GM23338 (cell line): ENCODE measurements at regions not wholly inside any gene's neighbourhood (a gene's known extent, or its start where the extent isn't known, plus 50 kb on each side); places are given as distances from the start of the nearest gene placed in this dataset.

ENCODE experiments used
- CTCF ChIP-seq, 2 experiments: fragments of 200-600 bp in 1 of 2; sonication (generic) in 1 of 2; conservative IDR thresholded peaks; 2 replicates each; pipeline versions ENCODE4 v1.5.1 to v1.6.1; 2016 to 2017; ENCODE audit warnings: antibody characterized with exemption in 2 of 2, low read depth in 2 of 2, mild to moderate bottlenecking in 2 of 2, moderate library complexity in 1 of 2
- JUNB ChIP-seq: IDR thresholded peaks from one replicate; pipeline ENCODE4 v1.6.1; 2016; ENCODE audit warnings: antibody characterized with exemption; ENCODE audit not compliant: unreplicated experiment
- ZNF114 ChIP-seq: fragments of 250-450 bp; sonication (Bioruptor Pico); IDR thresholded peaks from 2 replicates; pipeline ENCODE4 v1.5.0; 2020; ENCODE audit warnings: mild to moderate bottlenecking, moderate library complexity

- TF ChIP-seq CTCF (conservative IDR thresholded peaks at IDR 0.05; ENCODE audit: low read depth in 2 of 2) (no peak), ZNF114 (CRISPR knock-in tag) (no peak), JUNB (no peak)
These were observed 184.6 kb upstream of the OLFM3 start for GRCh38 chr1:102181341-102181740.
